ENCODE measurements at regions not wholly inside any gene's neighbourhood (a gene's known extent, or its start where the extent isn't known, plus 50 kb on each side); places are given as distances from the start of the nearest gene placed in this dataset.
A peak's percentile ranks its signal among the peaks of the same experiment; 100 is the strongest.

GRCh38 chr5:10157085-10157669 is 92.5 kb downstream of the ATPSCKMT start (continued):
- peak; percentile 59 for TF ChIP-seq CHD7 (IDR thresholded peaks at IDR 0.05; ENCODE audit: insufficient replicate concordance, low read length)
